Kidney epithelial cell (primary cell): ENCODE measurements at regions not wholly inside any gene's neighbourhood (a gene's known extent, or its start where the extent isn't known, plus 50 kb on each side); places are given as distances from the start of the nearest gene placed in this dataset.
"Not testable (repeated sequence)": the region's sequence is repeated elsewhere in the genome, so short reads cannot be mapped to it uniquely, and the experiment has no call there.

Experiments
- DNase-seq: peaks from one replicate; pipeline ENCODE4 v3.0.0-alpha.2; 2010; ENCODE audit warnings: low read depth
- H3K27me3 ChIP-seq: 2 replicates; pipeline ENCODE4 v1.6.0; 2011; ENCODE audit warnings: low read length; ENCODE audit not compliant: control insufficient read depth, insufficient read depth
- H3K36me3 ChIP-seq: 2 replicates; pipeline ENCODE4 v1.5.1; 2011; ENCODE audit warnings: low read length; ENCODE audit not compliant: control insufficient read depth, insufficient read depth
- H3K4me3 ChIP-seq: 2 replicates; pipeline ENCODE4 v1.5.1; 2011; ENCODE audit warnings: low read depth, mild to moderate bottlenecking, control low read depth, low read length
- CTCF ChIP-seq: IDR thresholded peaks from 2 replicates; pipeline ENCODE4 v1.5.1; 2011; ENCODE audit warnings: mild to moderate bottlenecking, moderate library complexity, low read length, control low read depth, inconsistent platforms; ENCODE audit not compliant: insufficient read depth, poor library complexity, severe bottlenecking

- H3K27me3 ChIP-seq = peaks cover 11% of the 10 kb centered on the region
- TF ChIP-seq CTCF = no peak
- no peak for DNase-seq
- H3K4me3 ChIP-seq = no peak overlapping the region
- H3K36me3 ChIP-seq = no peaks in the 10 kb centered on the region
These were observed 129.2 kb upstream of the BNIP2 start for GRCh38 chr15:59818336-59818735.

- TF ChIP-seq CTCF = no peak
- no peak for DNase-seq
- H3K27me3 ChIP-seq = peaks cover 11% of the 10 kb centered on the region
- no peak overlapping the region for H3K4me3 ChIP-seq
- no peaks in the 10 kb centered on the region for H3K36me3 ChIP-seq
These were observed 128.7 kb upstream of the BNIP2 start for GRCh38 chr15:59817834-59818233.

- Histone ChIP-seq H3K4me3 (no peak overlapping the region), H3K27me3 (peaks cover 14% of the 10 kb centered on the region), H3K36me3 (no peaks in the 10 kb centered on the region)
- no peak for DNase-seq
- TF ChIP-seq CTCF = no peak
These were observed 127.9 kb upstream of the BNIP2 start for GRCh38 chr15:59817053-59817452.

GRCh38 chr15:59814409-59814808 is 125.3 kb upstream of the BNIP2 start:
- H3K27me3 ChIP-seq = peaks cover 14% of the 10 kb centered on the region
- DNase-seq = no peak
- H3K36me3 ChIP-seq = no peaks in the 10 kb centered on the region
- TF ChIP-seq CTCF = no peak
- no peak overlapping the region for H3K4me3 ChIP-seq

GRCh38 chr15:59812889-59813288 is 123.8 kb upstream of the BNIP2 start:
- Histone ChIP-seq H3K4me3 (no peak overlapping the region), H3K27me3 (peaks cover 12% of the 10 kb centered on the region), H3K36me3 (no peaks in the 10 kb centered on the region)
- TF ChIP-seq CTCF = no peak
- DNase-seq = no peak

- Histone ChIP-seq H3K27me3 (peaks cover 10% of the 10 kb centered on the region), H3K36me3 (no peaks in the 10 kb centered on the region), H3K4me3 (no peak overlapping the region)
- no peak for TF ChIP-seq CTCF
- no peak for DNase-seq
These were observed 123.2 kb upstream of the BNIP2 start for GRCh38 chr15:59812250-59812870.

- H3K4me3 ChIP-seq = peak overlapping the region; percentile 7
- H3K36me3 ChIP-seq, H3K27me3 ChIP-seq, DNase-seq: not testable (repeated sequence)
These were observed 114.3 kb upstream of the BNIP2 start for GRCh38 chr15:59803293-59803966.
